AG09319 (cell line): ENCODE measurements at regions not wholly inside any gene's neighbourhood (a gene's known extent, or its start where the extent isn't known, plus 50 kb on each side); places are given as distances from the start of the nearest gene placed in this dataset.

Experiments used
- DNase-seq: peaks from one replicate; pipeline ENCODE4 v3.0.0-alpha.2; 2010; ENCODE audit warnings: low read depth; ENCODE audit errors: extremely low read depth
- TF ChIP-seq, protein P1 (sequence below): IDR thresholded peaks from 2 replicates; pipeline ENCODE4 v1.5.1; 2011; ENCODE audit warnings: low read depth, mild to moderate bottlenecking, inconsistent platforms, low read length, moderate library complexity

DNA sequence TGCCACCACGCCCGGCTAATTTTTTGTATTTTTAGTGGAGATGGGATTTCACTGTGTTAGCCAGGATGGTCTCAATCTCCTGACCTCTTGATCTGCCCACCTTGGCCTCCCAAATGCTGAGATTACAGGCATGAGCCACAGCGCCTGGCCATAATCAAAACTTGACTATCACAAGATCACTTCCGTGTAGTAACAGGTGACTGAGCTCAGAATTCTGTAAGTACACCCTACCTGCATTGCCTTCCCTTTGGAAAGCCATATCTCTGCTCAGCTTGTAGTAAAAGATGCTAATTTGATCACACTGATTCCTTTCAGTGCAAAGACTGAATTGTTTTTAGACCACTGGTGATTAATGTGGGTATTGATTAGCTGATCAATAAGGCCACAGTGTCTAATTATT lies 167.1 kb downstream of the SHOX2 start:
- TF ChIP-seq, protein P1, sequence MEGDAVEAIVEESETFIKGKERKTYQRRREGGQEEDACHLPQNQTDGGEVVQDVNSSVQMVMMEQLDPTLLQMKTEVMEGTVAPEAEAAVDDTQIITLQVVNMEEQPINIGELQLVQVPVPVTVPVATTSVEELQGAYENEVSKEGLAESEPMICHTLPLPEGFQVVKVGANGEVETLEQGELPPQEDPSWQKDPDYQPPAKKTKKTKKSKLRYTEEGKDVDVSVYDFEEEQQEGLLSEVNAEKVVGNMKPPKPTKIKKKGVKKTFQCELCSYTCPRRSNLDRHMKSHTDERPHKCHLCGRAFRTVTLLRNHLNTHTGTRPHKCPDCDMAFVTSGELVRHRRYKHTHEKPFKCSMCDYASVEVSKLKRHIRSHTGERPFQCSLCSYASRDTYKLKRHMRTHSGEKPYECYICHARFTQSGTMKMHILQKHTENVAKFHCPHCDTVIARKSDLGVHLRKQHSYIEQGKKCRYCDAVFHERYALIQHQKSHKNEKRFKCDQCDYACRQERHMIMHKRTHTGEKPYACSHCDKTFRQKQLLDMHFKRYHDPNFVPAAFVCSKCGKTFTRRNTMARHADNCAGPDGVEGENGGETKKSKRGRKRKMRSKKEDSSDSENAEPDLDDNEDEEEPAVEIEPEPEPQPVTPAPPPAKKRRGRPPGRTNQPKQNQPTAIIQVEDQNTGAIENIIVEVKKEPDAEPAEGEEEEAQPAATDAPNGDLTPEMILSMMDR, result no peak
- DNase-seq, result no peak

DNA sequence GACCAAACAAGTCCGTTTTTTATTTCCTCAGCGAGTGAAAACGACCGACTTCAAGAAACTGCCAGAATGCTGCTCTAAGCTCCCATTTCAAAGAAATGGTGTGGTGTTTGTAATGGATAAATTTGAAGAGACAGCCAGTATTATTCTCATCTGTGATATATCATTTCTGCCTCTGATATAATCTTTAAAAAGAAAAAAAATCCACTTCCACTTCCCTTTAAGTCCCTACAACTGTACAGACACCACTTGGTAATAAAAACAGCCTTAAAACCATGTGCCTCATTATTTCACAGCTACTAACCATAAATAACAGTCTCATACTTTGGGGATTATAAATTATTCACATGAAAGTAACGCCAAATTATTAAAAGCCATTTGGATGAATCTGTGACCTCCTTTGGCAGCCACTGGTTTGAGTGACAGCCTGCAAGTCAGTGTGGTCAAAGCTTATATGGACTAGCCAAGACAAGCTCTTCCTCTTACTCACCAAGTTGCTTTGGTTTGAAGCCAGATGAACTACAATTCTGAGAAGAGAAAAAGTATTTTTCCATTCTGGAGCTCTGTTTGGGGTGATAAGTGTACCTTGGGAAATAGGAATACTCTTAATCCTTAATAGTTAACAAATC lies 168.0 kb downstream of the SHOX2 start:
- DNase-seq, result no peak
- TF ChIP-seq, protein P1, result no peak

DNA sequence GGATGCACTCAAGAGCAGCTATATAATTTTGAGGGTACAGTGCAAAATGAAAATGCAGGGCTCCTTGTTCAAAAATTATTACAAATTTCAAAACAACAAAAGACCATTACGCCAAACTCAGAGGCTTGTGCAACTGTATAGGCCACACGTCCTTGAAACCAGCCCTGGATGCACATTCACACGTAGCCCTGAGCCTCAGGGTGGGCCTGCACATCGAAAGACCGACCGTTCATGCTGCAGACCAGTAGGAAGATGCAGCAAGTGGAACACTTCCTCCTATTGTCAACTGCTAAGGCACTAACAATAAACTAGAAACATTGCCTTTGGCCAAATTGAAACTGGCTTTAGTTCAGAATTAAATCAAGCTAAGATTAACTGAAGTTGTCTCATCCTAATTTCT lies 174.7 kb downstream of the SHOX2 start:
- TF ChIP-seq, protein P1, result no peak
- no peak for DNase-seq

DNA sequence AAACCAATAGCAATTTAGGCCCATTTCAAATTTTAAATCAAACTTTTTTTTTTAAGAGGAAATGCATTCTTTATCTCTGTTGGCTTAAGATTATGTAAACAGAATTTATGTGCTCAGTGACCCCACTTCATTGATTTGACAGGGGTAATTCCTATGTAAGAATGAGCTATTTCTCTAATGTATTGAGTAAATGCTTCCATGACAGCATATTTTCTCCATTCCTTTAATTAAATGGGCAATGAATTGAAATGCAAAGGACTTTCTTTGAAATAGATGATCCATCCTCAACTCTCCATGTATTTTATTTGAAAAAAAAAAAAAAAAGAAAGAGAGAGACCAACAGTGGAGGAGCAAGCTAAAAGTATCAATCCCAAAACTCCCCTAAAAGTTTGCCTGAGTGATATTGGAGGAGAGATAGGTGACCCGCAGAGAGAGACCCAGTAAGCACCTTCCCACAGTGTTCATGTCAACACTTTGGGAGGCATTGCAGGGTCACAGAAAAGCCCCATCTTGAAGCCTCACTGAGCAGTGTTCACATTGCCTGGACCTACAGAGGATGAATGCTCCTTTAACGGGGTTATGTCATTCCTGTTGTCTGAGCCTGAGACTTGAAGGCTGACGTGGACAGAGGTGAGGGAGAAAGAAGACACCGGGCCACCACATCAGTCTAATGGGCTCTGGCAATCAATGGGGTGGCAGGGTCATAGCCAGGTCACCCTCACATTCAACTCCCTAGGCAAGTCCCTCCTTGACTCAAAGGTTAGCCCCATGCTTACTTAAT lies 176.0 kb downstream of the SHOX2 start:
- TF ChIP-seq, protein P1, result no peak

DNA sequence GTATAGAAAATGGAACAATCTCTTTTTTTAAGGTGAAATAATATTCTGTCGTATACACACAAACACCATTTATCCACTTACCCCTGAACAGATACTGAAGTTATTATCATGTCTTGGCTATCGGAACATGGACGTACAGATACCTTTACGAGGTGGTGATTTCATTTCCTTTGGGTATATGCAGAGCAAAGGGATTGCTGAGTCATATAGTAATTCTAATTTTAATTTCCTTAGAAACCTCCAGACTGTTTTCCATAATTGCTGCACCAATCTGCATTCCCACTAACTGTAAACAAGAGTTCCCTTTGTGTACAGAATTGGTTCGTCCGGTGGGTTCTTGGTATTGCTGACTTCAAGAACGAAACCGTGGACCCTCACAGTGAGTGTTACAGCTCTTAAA lies 179.4 kb downstream of the SHOX2 start:
- TF ChIP-seq, protein P1, result no peak
- no peak for DNase-seq

More for the DNA sequence above, 176.0 kb downstream of the SHOX2 start:
- no peak for DNase-seq

DNA sequence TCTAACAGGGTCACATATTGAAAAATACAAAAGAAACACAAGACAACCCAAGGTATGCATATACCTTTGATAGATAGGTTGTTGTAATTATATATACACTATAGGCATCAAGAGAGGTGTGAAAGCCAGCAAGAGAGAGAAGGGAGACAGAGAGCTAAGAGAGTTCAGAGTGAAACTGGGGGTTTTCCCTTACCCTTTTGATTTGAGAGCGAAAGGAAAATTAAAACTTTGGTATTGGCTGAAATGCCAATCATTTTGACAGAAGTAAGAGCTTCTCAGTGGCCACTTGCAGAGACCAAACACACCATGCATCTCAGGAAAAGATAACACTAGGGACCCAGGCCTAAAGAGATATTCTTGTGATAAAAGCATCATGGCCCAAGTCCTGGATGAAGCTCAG lies 183.6 kb downstream of the SHOX2 start:
- TF ChIP-seq, protein P1, result no peak
- DNase-seq, result no peak

DNA sequence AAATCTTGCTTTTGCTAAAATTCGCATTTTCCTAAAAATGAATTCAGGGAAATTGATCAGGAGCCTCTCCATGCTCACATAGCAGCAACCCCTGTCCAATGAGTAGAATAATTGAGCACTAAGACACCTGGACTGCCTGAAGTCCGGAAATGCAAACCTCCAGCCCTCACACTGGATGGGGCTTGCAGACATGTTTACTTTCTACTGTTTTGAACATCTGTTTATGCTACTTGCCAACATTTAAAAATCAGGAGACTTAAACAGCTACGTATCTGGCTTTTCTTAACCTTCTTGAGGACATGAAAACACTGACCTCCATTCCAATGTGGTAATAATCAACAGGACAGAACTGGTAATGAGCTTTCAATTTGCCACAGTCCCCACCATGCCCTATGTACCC lies 184.4 kb downstream of the SHOX2 start:
- no peak for DNase-seq
- TF ChIP-seq, protein P1, result no peak
